Fibroblast of skin of left quadriceps (primary cell): ENCODE measurements at regions not wholly inside any gene's neighbourhood (a gene's known extent, or its start where the extent isn't known, plus 50 kb on each side); places are given as distances from the start of the nearest gene placed in this dataset.

Experiments
- DNase-seq, 2 experiments: peaks; one replicate each; pipeline ENCODE4 v3.0.0-alpha.2; 2013; ENCODE audit warnings: low read depth in 2 of 2

- DNase-seq, result no peak
These were observed 50.5 kb upstream of the ATF3 start for GRCh38 chr1:212557739-212558692.

GRCh38 chr1:212558693-212559480, 49.7 kb upstream of the ATF3 start:
- peak; percentile 85 to 86 for DNase-seq
